Parathyroid adenoma (tissue), 2 donors: ENCODE measurements at regions not wholly inside any gene's neighbourhood (a gene's known extent, or its start where the extent isn't known, plus 50 kb on each side); places are given as distances from the start of the nearest gene placed in this dataset.

ENCODE experiments used
- H2AFZ ChIP-seq: fragments of 300-600 bp; sonication (generic); one replicate; pipeline ENCODE4 v1.7.0; 2017; ENCODE audit warnings: antibody characterized with exemption, mild to moderate bottlenecking
- H3K27ac ChIP-seq: fragments of 300-600 bp; sonication (generic); one replicate; pipeline ENCODE4 v1.7.0; 2017
- H3K27me3 ChIP-seq: fragments of 300-600 bp; sonication (generic); one replicate; pipeline ENCODE4 v1.7.0; 2017; ENCODE audit warnings: low read length; ENCODE audit not compliant: control insufficient read depth, insufficient read depth
- H3K36me3 ChIP-seq: fragments of 300-600 bp; sonication (generic); one replicate; pipeline ENCODE4 v1.7.0; 2017; ENCODE audit warnings: low read length; ENCODE audit not compliant: control insufficient read depth, insufficient read depth
- H3K4me1 ChIP-seq: fragments of 300-600 bp; sonication (generic); one replicate; pipeline ENCODE4 v1.7.0; 2017; ENCODE audit warnings: control low read depth
- H3K4me2 ChIP-seq: fragments of 300-600 bp; sonication (generic); one replicate; pipeline ENCODE4 v1.7.0; 2017; ENCODE audit warnings: low read length
- H3K4me3 ChIP-seq: fragments of 300-600 bp; sonication (generic); one replicate; pipeline ENCODE4 v1.7.0; 2017; ENCODE audit warnings: low read depth, low read length
- H3K79me2 ChIP-seq: fragments of 300-600 bp; sonication (generic); one replicate; pipeline ENCODE4 v1.7.0; 2017; ENCODE audit warnings: control low read depth
- H3K9ac ChIP-seq: fragments of 300-600 bp; sonication (generic); one replicate; pipeline ENCODE4 v1.7.0; 2017; ENCODE audit warnings: mild to moderate bottlenecking
- H3K9me3 ChIP-seq: fragments of 300-600 bp; sonication (generic); one replicate; pipeline ENCODE4 v1.7.0; 2017; ENCODE audit warnings: low read length; ENCODE audit not compliant: control insufficient read depth
- TF ChIP-seq, protein P1 (sequence below): fragments of 300-600 bp; sonication (generic); IDR thresholded peaks from one replicate; pipeline ENCODE4 v1.7.0; 2017; ENCODE audit warnings: antibody characterized with exemption, mild to moderate bottlenecking
- donor health status: primary hyperparathyroidism.

DNA sequence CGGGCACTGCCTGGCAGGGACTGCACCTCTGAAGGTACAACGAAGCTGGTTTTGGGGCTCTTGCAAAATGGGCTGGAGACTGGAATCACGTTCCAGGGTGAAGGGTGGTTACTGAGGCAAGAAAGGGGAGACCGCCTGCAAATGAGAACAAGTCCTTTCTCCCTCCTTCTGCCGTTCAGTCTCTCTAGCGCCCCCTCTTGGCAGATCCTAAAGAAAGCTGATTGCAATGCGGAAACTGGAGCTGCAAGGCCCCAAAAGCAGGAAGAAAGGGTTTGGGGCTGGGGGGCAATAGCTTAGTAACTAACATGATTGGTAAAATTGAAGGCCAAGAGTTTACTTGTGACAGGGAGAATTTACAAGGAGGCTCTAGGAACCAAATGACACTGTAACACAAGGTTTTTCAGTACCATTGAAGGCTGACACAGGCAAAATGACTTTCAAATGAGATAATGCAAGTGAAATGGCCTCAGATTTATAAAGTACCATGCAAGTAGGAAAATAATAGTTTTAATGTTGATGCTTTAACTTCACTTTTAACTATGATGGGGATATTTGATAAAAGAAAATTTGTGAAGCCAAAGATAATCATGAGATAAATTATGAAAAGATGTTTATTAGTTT is 222.7 kb upstream of the HAND2 start:
- no peaks in the 10 kb centered on the region for H3K4me1 ChIP-seq
- H2AFZ ChIP-seq: no peak overlapping the region
- no peaks in the 10 kb centered on the region for H3K27me3 ChIP-seq

DNA sequence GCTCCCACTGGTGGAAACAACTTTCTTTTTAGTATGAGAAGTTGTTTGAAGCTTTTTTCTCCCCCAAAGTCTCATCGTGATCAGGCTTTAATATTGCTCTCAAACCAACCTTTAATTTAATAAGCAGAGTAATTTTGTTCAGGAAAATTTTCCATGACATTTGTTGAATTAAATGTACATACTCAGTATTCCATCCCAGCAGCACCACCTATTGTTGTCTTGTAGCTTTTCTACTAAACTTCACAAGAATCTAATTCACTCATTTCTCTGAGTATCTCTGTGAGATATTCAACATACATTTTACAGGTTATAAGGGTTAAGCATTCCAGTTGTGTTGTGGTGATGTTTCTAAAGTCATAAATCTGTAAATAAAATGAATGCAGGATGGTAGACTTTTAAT is 218.3 kb upstream of the HAND2 start:
- Histone ChIP-seq H3K79me2 (no peaks in the 10 kb centered on the region), H3K9ac (no peak overlapping the region), H3K4me3 (no peak overlapping the region), H3K4me2 (no peak overlapping the region), H3K36me3 (no peaks in the 10 kb centered on the region), H3K27me3 (no peaks in the 10 kb centered on the region), H2AFZ (no peak overlapping the region), H3K4me1 (no peaks in the 10 kb centered on the region), H3K27ac (no peak overlapping the region), H3K9me3 (no peaks in the 10 kb centered on the region)
- TF ChIP-seq, protein P1, sequence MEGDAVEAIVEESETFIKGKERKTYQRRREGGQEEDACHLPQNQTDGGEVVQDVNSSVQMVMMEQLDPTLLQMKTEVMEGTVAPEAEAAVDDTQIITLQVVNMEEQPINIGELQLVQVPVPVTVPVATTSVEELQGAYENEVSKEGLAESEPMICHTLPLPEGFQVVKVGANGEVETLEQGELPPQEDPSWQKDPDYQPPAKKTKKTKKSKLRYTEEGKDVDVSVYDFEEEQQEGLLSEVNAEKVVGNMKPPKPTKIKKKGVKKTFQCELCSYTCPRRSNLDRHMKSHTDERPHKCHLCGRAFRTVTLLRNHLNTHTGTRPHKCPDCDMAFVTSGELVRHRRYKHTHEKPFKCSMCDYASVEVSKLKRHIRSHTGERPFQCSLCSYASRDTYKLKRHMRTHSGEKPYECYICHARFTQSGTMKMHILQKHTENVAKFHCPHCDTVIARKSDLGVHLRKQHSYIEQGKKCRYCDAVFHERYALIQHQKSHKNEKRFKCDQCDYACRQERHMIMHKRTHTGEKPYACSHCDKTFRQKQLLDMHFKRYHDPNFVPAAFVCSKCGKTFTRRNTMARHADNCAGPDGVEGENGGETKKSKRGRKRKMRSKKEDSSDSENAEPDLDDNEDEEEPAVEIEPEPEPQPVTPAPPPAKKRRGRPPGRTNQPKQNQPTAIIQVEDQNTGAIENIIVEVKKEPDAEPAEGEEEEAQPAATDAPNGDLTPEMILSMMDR: no peak

More for the DNA sequence above, 222.7 kb upstream of the HAND2 start:
- H3K9ac ChIP-seq: no peak overlapping the region
- no peak overlapping the region for H3K4me3 ChIP-seq
- no peak overlapping the region for H3K4me2 ChIP-seq
- H3K36me3 ChIP-seq: no peaks in the 10 kb centered on the region
- no peaks in the 10 kb centered on the region for H3K79me2 ChIP-seq
- TF ChIP-seq, protein P1: no peak
- H3K27ac ChIP-seq: no peak overlapping the region
- H3K9me3 ChIP-seq: no peaks in the 10 kb centered on the region

DNA sequence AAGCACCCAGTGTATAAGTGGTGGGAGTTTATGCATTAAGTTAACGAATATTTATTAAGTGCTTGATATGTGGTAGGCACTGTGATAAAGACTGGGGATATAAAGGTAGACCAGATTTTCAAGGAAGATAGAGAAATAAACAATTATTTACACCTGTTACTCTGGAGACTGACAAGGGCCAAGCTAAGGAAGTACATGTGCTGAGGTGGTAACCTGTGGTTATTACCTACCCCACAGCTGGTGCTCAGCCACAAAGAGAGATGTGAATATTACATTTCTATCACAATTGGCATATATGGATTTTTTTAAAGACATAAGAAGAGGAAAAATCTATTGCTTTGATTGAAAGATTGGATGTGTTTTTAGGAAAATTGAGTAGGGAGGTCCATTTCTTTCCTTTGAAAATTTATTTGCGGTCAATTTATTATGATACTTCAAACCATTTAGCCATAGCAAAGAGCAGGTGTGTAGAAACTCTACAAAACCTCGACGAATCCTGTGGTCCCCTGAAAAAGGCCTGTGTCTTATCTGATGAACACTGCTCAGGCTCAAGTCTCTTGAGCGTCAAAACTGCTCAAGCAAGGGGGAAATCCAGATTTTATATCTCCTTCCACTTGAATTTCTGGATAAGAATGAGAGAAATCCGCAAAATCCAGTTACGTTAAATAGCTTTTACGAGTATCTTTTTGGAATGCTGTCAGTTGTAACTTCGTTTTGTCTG is 217.7 kb upstream of the HAND2 start:
- no peak overlapping the region for H3K9ac ChIP-seq
- H3K27ac ChIP-seq: no peak overlapping the region
- no peak overlapping the region for H3K4me2 ChIP-seq
- H2AFZ ChIP-seq: no peak overlapping the region
- H3K36me3 ChIP-seq: no peaks in the 10 kb centered on the region
- no peaks in the 10 kb centered on the region for H3K4me1 ChIP-seq
- TF ChIP-seq, protein P1: no peak
- H3K4me3 ChIP-seq: no peak overlapping the region
- no peaks in the 10 kb centered on the region for H3K27me3 ChIP-seq
- no peaks in the 10 kb centered on the region for H3K9me3 ChIP-seq
- no peaks in the 10 kb centered on the region for H3K79me2 ChIP-seq

DNA sequence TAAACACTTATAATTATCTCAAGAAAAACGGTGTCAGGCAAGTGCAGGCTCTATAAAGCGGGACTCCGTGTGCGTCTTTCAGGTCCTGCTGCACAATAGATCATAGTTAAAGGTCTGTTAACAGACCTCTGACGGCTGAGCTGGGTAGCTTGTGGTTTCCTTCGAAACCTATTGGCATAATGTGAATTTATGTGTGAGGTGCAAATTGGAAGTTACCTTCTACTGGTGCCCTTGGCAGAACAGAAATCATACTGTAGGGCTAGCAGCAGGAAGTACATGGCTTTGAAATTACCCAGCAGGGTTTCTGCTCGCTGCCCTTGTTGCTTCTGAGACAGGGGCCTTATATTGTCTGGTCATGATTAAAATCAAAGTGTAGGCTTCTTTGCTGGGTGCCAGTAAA is 216.4 kb upstream of the HAND2 start:
- Histone ChIP-seq H3K79me2 (no peaks in the 10 kb centered on the region), H3K27me3 (no peaks in the 10 kb centered on the region), H2AFZ (no peak overlapping the region), H3K4me2 (no peak overlapping the region), H3K4me3 (no peak overlapping the region), H3K9ac (no peak overlapping the region), H3K27ac (no peak overlapping the region), H3K9me3 (no peaks in the 10 kb centered on the region), H3K4me1 (no peaks in the 10 kb centered on the region), H3K36me3 (no peaks in the 10 kb centered on the region)
- TF ChIP-seq, protein P1: no peak

DNA sequence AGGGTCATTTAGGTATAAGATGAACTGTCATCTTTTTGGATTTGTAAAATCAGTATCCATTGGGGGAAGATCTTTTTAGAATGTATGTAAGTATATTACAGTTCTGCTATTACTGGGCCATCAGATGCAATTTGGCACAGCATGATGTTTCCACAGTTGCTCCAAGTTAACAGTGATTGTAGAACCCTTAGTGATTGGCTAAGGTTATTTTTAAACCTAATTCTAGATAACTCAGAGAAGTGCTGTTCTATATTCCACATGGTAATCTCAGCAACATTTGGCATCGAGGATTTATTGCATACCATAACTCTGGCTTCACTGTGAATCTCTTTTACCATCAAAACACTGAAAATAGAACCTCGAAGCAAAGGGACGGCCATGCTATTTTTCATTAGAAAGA is 215.7 kb upstream of the HAND2 start:
- TF ChIP-seq, protein P1: no peak
- Histone ChIP-seq H3K4me3 (no peak overlapping the region), H3K27ac (no peak overlapping the region), H3K36me3 (no peaks in the 10 kb centered on the region), H3K27me3 (no peaks in the 10 kb centered on the region), H3K9ac (no peak overlapping the region), H3K9me3 (no peaks in the 10 kb centered on the region), H3K79me2 (no peaks in the 10 kb centered on the region), H3K4me1 (no peaks in the 10 kb centered on the region), H2AFZ (no peak overlapping the region), H3K4me2 (no peak overlapping the region)
